Sigmoid colon (tissue), 4 donors: ENCODE measurements at regions not wholly inside any gene's neighbourhood (a gene's known extent, or its start where the extent isn't known, plus 50 kb on each side); places are given as distances from the start of the nearest gene placed in this dataset.

Source experiments
- CTCF ChIP-seq, 4 experiments: fragments of 450-650 bp in 3 of 4; fragments of 200-600 bp in 1 of 4; IDR thresholded peaks; one replicate each; pipeline ENCODE4 v1.5.1; 2016 to 2019; ENCODE audit warnings: antibody characterized with exemption in 4 of 4, mild to moderate bottlenecking in 3 of 4, moderate library complexity in 2 of 4
- POLR2AphosphoS5 ChIP-seq, 4 donors: sonication (generic); formaldehyde crosslinking; IDR thresholded peaks; one replicate each; pipeline ENCODE4 v1.6.1; 2017; ENCODE audit warnings: antibody characterized with exemption in 4 of 4

DNA sequence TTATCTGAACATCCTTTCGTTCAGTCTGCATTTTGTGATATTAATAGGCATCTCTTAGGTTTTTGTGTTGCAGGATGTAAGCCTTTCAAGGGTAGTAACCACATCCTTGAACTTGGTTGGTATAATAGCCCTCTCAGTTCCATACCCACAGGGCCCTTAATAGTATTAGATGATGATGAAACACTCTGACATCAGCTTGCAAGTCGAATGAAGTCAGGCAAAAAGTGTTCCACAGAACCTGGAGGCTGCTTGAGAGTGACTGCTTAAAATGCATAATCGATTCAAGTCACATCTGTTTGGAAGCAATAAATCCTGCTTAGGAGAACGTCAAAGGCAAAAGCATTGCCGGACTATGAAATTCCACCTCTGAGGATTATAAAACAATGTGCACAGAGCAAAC, 415.6 kb upstream of the KAZN start:
- TF ChIP-seq CTCF (IDR thresholded peaks at IDR 0.05), result no peak
- TF ChIP-seq POLR2AphosphoS5 (IDR thresholded peaks at IDR 0.05), result no peak
